ENCODE measurements at regions not wholly inside any gene's neighbourhood (a gene's known extent, or its start where the extent isn't known, plus 50 kb on each side); places are given as distances from the start of the nearest gene placed in this dataset.

GRCh38 chr2:217328622-217328978 lies 468.7 kb upstream of the TNP1 start:
- TF ChIP-seq CTCF (conservative IDR thresholded peaks at IDR 0.05; ENCODE audit: low read depth in 2 of 2) (no peak), POLR2AphosphoS5 (IDR thresholded peaks at IDR 0.05; ENCODE audit: low read depth) (no peak), EZH2phosphoT487 (IDR thresholded peaks at IDR 0.05; ENCODE audit: unreplicated experiment) (no peak), EZH2 (IDR thresholded peaks at IDR 0.05; ENCODE audit: low read depth, unreplicated experiment) (no peak), REST (IDR thresholded peaks at IDR 0.05; ENCODE audit: unreplicated experiment) (no peak), JUNB (IDR thresholded peaks at IDR 0.05; ENCODE audit: unreplicated experiment) (no peak), ZNF331 (CRISPR knock-in tag; IDR thresholded peaks at IDR 0.05; ENCODE audit: low read depth) (no peak), CREB1 (CRISPR knock-in tag; IDR thresholded peaks at IDR 0.05; ENCODE audit: low read depth) (no peak), ZNF114 (CRISPR knock-in tag; IDR thresholded peaks at IDR 0.05) (no peak), ETS1 (IDR thresholded peaks at IDR 0.05) (no peak), STAT1 (IDR thresholded peaks at IDR 0.05; ENCODE audit: unreplicated experiment) (no peak)
